A204.1 (cell line): ENCODE measurements at regions not wholly inside any gene's neighbourhood (a gene's known extent, or its start where the extent isn't known, plus 50 kb on each side); places are given as distances from the start of the nearest gene placed in this dataset.
"Not testable (repeated sequence)": the region's sequence is repeated elsewhere in the genome, so short reads cannot be mapped to it uniquely, and the experiment has no call there.

ENCODE experiments used
- FAIRE-seq: peaks from 2 replicates; lab custom pipeline; 2012; peaks lifted over from hg19 to GRCh38; lab: Jason Lieb, UNC

DNA sequence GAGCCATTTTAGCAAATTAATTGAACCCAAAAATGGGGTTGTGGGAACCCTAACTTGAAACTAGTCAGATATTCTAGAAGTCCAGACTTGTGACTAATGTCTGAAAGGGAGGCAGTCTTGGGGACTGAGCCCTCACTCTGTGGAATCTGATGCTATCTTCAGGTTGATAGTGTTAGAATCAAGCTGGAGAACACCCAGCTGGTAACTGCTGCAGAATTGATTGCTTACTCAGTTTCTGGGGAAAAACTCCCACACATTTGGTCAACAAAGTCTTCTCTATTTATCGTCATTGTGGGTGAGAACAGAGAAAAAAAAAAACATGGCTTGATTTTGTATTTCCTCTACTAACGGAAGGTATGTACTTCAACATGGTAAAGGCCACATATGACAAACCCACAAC, 1925.8 kb upstream of the CELF4 start:
- FAIRE-seq = no peak

GRCh38 chr18:39489431-39489830, 1923.8 kb upstream of the CELF4 start:
- no peak for FAIRE-seq

- no peak for FAIRE-seq
These were observed 1922.3 kb upstream of the CELF4 start for GRCh38 chr18:39487932-39488331.

DNA sequence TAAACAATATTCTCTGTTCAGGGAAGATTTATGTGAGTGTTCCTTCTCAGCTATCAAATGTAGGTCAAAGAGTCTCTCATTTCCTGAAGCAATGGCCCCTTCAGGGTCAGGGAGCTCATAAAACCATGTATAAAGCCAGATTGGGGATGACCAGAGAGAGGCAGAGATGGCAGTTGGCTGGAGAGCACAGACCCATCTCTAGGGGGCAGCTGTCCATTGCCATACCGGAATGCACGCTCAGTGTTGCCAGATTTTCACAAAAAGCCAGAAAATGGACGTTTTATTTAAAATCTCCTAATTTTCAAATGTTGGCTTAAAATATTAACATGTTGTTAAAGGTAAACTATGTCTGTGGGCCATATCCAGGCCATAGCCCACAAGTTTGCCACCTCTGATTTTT, 1920.7 kb upstream of the CELF4 start:
- no peak for FAIRE-seq

GRCh38 chr18:39485696-39486095, 1920.1 kb upstream of the CELF4 start:
- FAIRE-seq = no peak

DNA sequence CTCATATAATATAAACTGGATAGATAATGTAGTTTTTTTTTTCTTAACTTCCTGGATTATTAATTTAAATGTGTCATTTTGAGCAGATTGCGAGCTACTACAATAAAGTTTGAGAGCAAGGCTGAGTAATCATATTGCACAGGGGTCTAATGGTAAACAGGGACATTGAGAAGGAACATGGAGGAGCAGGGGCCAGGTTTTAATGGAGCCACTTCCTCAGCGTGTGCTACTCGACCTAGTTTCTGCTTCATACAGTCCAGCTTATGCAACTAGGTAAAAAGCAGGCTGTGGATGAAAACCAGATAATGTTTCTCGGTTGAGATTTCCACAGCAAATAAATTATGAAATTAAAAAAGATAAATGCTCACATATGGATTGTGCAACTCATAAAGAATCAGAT, 1915.7 kb upstream of the CELF4 start:
- no peak for FAIRE-seq

DNA sequence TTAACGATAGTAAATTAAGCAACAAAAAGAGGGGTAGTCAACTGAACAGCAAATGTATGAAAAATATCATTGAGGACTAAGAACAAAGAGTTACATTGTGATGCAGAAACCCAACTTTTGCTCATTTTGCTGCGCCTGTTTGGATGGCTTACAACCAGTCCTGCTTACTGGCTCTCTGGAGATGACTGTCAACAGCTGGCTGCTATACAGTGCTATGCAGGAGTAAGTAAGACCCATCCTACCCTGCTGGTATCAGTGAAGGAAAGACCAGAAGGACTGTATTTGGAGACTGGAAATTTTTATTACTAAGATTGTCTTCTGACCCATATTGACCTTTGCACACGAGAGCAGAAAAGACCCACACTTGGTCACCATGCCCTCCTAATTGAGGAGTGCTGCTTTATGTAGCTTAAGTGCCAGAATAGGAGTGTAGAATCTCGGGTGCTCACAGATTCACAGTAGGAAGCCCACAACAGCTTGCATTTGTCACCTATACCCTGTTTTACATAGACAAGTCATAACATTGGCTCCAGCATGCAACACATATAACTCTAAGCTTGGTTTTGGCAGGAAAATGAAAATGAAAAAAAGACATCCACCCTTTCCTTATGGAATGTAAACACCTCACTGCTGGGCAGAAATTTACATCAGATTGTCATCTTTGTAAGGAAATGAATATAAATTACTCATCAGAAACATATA, 1915.0 kb upstream of the CELF4 start:
- FAIRE-seq = no peak

DNA sequence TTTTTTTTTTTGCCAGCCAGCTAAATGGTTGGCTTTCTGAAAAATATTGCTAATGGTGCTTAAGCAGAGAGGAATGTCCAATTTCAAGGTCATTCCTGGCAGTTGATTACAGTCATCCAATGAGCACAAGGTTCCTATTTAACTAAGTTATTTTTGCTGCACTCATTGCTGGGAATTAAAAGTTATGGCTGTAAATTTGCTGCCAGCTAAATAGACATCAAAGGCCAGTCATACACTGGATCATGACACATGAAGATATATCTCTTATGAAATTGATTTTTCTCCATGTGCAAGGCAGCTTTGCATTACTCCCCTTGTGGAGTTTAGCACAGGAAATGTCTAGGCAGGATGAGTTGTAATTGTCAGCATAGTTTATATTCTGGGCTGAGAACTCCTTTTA, 1898.4 kb upstream of the CELF4 start:
- no peak for FAIRE-seq

DNA sequence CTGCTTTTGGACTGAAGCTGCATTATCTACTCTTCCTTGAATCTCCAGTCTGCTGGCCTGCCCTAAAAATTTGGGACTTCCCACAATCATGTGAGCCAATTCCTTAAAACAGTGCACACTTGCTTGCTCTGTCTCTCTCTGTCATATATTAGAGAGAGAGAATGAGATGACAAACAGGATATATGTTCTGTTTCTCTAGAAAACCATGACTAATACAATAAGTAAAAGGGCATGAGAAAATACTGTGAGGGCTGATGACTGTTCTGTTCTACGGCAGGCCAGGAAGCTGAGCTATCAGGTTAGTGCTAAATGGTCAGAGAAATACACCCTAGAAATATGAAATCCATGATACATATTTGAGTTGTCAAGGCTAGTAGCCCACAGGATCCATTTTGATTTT, 1896.8 kb upstream of the CELF4 start:
- no peak for FAIRE-seq

DNA sequence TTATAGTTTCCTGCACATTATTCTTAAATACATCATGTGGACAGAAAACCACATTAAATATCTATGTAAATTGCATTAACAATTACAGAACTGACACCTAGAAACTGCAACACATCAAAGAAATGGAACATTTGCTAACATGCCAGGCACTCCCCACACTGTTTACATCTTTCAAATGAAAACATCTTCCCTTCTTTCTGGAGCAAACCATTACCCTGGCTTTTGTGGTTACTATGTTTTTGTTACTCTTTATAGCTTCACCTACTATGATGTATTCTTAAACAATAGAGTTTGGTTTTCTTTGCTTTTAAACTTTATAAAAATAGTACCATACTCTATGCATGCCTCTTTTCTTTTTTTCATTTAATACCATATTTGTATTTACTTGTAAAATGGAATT, 1894.5 kb upstream of the CELF4 start:
- FAIRE-seq = no peak

- no peak for FAIRE-seq
These were observed 1889.7 kb upstream of the CELF4 start for GRCh38 chr18:39455285-39455684.

GRCh38 chr18:39454866-39455265, 1889.3 kb upstream of the CELF4 start:
- FAIRE-seq = no peak

GRCh38 chr18:39453882-39454281, 1888.3 kb upstream of the CELF4 start:
- FAIRE-seq = no peak

- FAIRE-seq = no peak
These were observed 1887.8 kb upstream of the CELF4 start for GRCh38 chr18:39453356-39453755.

- FAIRE-seq = no peak
These were observed 1885.4 kb upstream of the CELF4 start for GRCh38 chr18:39450958-39451357.

GRCh38 chr18:39449566-39449965, 1884.0 kb upstream of the CELF4 start:
- no peak for FAIRE-seq

DNA sequence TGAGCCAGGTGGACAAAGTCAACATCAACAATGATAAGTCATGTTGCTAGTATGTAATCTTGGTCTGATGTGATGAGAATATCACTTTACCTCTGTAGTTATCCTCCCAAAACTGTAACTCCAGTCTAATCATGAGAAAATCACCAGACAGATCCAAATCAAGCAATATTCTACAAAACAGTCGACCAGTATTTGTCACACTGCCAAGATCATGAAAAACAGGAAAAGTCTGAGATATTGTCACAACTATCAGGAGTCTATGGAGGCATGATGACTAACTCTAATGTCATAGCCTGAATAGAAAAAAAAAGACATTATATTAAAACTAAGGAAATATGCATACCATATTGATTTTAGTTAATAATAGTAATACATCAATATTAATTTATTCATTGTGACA, 1883.3 kb upstream of the CELF4 start:
- FAIRE-seq = peak; percentile 25

GRCh38 chr18:39444957-39445356, 1879.4 kb upstream of the CELF4 start:
- FAIRE-seq = not testable (repeated sequence)

GRCh38 chr18:39441648-39442047, 1876.0 kb upstream of the CELF4 start:
- FAIRE-seq = no peak

GRCh38 chr18:39435996-39436395, 1870.4 kb upstream of the CELF4 start:
- FAIRE-seq = no peak

- FAIRE-seq = no peak
These were observed 1869.6 kb upstream of the CELF4 start for GRCh38 chr18:39435209-39435608.

DNA sequence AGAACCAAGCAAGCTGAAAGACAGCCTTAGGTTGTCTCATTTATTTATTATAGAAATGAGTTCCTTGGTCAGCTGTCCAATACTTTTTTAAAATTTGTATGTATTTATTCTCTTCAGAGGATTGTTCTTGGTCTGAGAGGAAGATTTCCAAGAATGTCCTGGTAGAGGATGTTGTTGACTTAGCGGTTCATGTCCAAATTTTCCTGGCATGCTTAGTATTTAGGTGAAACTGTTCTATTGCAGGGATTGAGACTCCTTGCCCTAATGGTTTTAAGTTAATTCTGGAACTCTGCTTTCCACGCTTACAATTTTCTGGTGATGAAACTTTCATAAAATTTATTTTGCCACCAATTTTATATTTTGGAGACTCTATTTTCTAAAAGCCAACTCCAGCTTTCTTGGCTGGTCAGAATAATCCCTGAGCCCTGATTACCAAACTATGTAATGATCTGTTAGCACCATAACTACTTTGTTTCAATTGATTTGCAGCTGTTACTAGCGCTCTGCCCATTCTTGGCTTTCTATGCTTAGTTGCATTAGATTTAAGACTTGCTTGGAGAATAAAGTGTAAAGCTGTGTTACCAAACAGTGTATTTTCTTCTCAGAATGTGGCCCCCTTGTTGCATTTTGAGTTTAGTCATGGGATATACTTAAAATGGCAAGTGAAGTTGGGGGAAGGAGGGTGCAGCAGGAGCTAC, 1868.8 kb upstream of the CELF4 start:
- FAIRE-seq = no peak

GRCh38 chr18:39425172-39425850, 1859.7 kb upstream of the CELF4 start:
- no peak for FAIRE-seq

GRCh38 chr18:39424261-39424660, 1858.7 kb upstream of the CELF4 start:
- FAIRE-seq = no peak
